ACC112 (cell line): ENCODE measurements at regions not wholly inside any gene's neighbourhood (a gene's known extent, or its start where the extent isn't known, plus 50 kb on each side); places are given as distances from the start of the nearest gene placed in this dataset.

Experiments
- H2AFZ ChIP-seq: fragments of 200-600 bp; sonication (generic); one replicate; pipeline ENCODE4 v1.6.0; 2017; ENCODE audit warnings: antibody characterized with exemption, low read length; ENCODE audit not compliant: unreplicated experiment
- H3K27ac ChIP-seq: fragments of 200-600 bp; sonication (generic); 2 replicates; pipeline ENCODE4 v1.5.1; 2014; ENCODE audit warnings: low read depth, mild to moderate bottlenecking, antibody characterized with exemption, low read length, moderate library complexity
- H3K27me3 ChIP-seq: fragments of 200-600 bp; sonication (generic); 2 replicates; pipeline ENCODE4 v1.6.1; 2014; ENCODE audit warnings: mild to moderate bottlenecking, antibody characterized with exemption, low read length, moderate library complexity, mixed read lengths; ENCODE audit not compliant: insufficient read depth
- H3K36me3 ChIP-seq: fragments of 200-600 bp; sonication (generic); 2 replicates; pipeline ENCODE4 v1.6.1; 2016; ENCODE audit warnings: mild to moderate bottlenecking, antibody characterized with exemption, low read length, moderate library complexity, mixed read lengths; ENCODE audit not compliant: insufficient read depth
- H3K4me1 ChIP-seq: fragments of 200-600 bp; sonication (generic); one replicate; pipeline ENCODE4 v1.6.1; 2016; ENCODE audit warnings: low read length, mixed read lengths; ENCODE audit not compliant: insufficient read depth, unreplicated experiment, control insufficient read depth
- H3K4me3 ChIP-seq: fragments of 200-600 bp; sonication (generic); 2 replicates; pipeline ENCODE4 v1.5.1; 2014; ENCODE audit warnings: mild to moderate bottlenecking, low read depth, low read length
- H3K79me2 ChIP-seq: fragments of 200-600 bp; sonication (generic); one replicate; pipeline ENCODE4 v1.6.0; 2016; ENCODE audit warnings: low read length; ENCODE audit not compliant: control insufficient read depth, unreplicated experiment, insufficient read depth

GRCh38 chr9:117775591-117775990, 71.4 kb downstream of the TLR4 start:
- peaks cover 11% of the 10 kb centered on the region for H3K4me1 ChIP-seq
- H3K79me2 ChIP-seq: no peaks in the 10 kb centered on the region
- H3K27me3 ChIP-seq: no peaks in the 10 kb centered on the region
- no peak overlapping the region for H3K4me3 ChIP-seq
- no peaks in the 10 kb centered on the region for H3K36me3 ChIP-seq
- no peak overlapping the region for H2AFZ ChIP-seq
- no peak overlapping the region for H3K27ac ChIP-seq

GRCh38 chr9:117777823-117778222, 73.6 kb downstream of the TLR4 start:
- peaks cover 19% of the 10 kb centered on the region for H3K4me1 ChIP-seq
- no peak overlapping the region for H2AFZ ChIP-seq
- H3K79me2 ChIP-seq: no peaks in the 10 kb centered on the region
- H3K27ac ChIP-seq: no peak overlapping the region
- no peaks in the 10 kb centered on the region for H3K27me3 ChIP-seq
- H3K36me3 ChIP-seq: no peaks in the 10 kb centered on the region
- H3K4me3 ChIP-seq: no peak overlapping the region

GRCh38 chr9:117779760-117780159, 75.6 kb downstream of the TLR4 start:
- H3K4me1 ChIP-seq: peaks cover 21% of the 10 kb centered on the region
- H3K4me3 ChIP-seq: no peak overlapping the region
- no peaks in the 10 kb centered on the region for H3K79me2 ChIP-seq
- H3K27ac ChIP-seq: no peak overlapping the region
- no peaks in the 10 kb centered on the region for H3K27me3 ChIP-seq
- H3K36me3 ChIP-seq: no peaks in the 10 kb centered on the region
- H2AFZ ChIP-seq: no peak overlapping the region

GRCh38 chr9:117782931-117783788, 79.0 kb downstream of the TLR4 start:
- Histone ChIP-seq H3K4me1 (peaks cover 21% of the 10 kb centered on the region), H3K36me3 (no peaks in the 10 kb centered on the region), H3K4me3 (peak overlapping the region; percentile 80), H3K79me2 (no peaks in the 10 kb centered on the region), H3K27ac (peak overlapping the region; percentile 70), H3K27me3 (no peaks in the 10 kb centered on the region), H2AFZ (peak overlapping the region; percentile 82)

- H3K4me1 ChIP-seq: peaks cover 20% of the 10 kb centered on the region
- H3K4me3 ChIP-seq: peak overlapping the region; percentile 80
- H3K79me2 ChIP-seq: no peaks in the 10 kb centered on the region
- no peaks in the 10 kb centered on the region for H3K36me3 ChIP-seq
- no peak overlapping the region; the same call in 1 of the 2 replicates for H3K27ac ChIP-seq
- peak overlapping the region; percentile 82 for H2AFZ ChIP-seq
- H3K27me3 ChIP-seq: no peaks in the 10 kb centered on the region
Observed at GRCh38 chr9:117783828-117784227, 79.6 kb downstream of the TLR4 start.

GRCh38 chr9:117784996-117785395, 80.8 kb downstream of the TLR4 start:
- Histone ChIP-seq H3K79me2 (no peaks in the 10 kb centered on the region), H3K4me3 (no peak overlapping the region), H3K27me3 (no peaks in the 10 kb centered on the region), H2AFZ (no peak overlapping the region), H3K27ac (no peak overlapping the region), H3K36me3 (no peaks in the 10 kb centered on the region), H3K4me1 (peaks cover 17% of the 10 kb centered on the region)

- no peaks in the 10 kb centered on the region for H3K36me3 ChIP-seq
Observed at GRCh38 chr9:117787746-117788145, 83.5 kb downstream of the TLR4 start.

GRCh38 chr9:117795271-117795670, 91.1 kb downstream of the TLR4 start:
- Histone ChIP-seq H3K27ac (no peak overlapping the region), H3K27me3 (no peaks in the 10 kb centered on the region), H3K36me3 (no peaks in the 10 kb centered on the region), H2AFZ (no peak overlapping the region), H3K4me1 (peaks cover 20% of the 10 kb centered on the region), H3K4me3 (no peak overlapping the region), H3K79me2 (no peaks in the 10 kb centered on the region)

More at GRCh38 chr9:117787746-117788145, 83.5 kb downstream of the TLR4 start:
- no peaks in the 10 kb centered on the region for H3K27me3 ChIP-seq
- H3K4me3 ChIP-seq: no peak overlapping the region
- H3K27ac ChIP-seq: no peak overlapping the region
- H3K79me2 ChIP-seq: no peaks in the 10 kb centered on the region
- no peak overlapping the region for H2AFZ ChIP-seq
- peaks cover 8% of the 10 kb centered on the region for H3K4me1 ChIP-seq

GRCh38 chr9:117796681-117797080, 92.5 kb downstream of the TLR4 start:
- Histone ChIP-seq H3K27ac (no peak overlapping the region), H2AFZ (no peak overlapping the region), H3K27me3 (no peaks in the 10 kb centered on the region), H3K4me1 (peaks cover 20% of the 10 kb centered on the region), H3K4me3 (no peak overlapping the region), H3K79me2 (no peaks in the 10 kb centered on the region), H3K36me3 (no peaks in the 10 kb centered on the region)

GRCh38 chr9:117800389-117800788, 96.2 kb downstream of the TLR4 start:
- Histone ChIP-seq H3K36me3 (no peaks in the 10 kb centered on the region), H3K79me2 (no peaks in the 10 kb centered on the region), H3K27me3 (no peaks in the 10 kb centered on the region), H2AFZ (no peak overlapping the region), H3K4me3 (no peak overlapping the region), H3K4me1 (peaks cover 14% of the 10 kb centered on the region), H3K27ac (no peak overlapping the region)

GRCh38 chr9:117809751-117810150, 105.5 kb downstream of the TLR4 start:
- Histone ChIP-seq H3K79me2 (no peaks in the 10 kb centered on the region), H3K4me3 (no peak overlapping the region), H3K27me3 (no peaks in the 10 kb centered on the region), H3K36me3 (no peaks in the 10 kb centered on the region), H3K4me1 (no peaks in the 10 kb centered on the region), H2AFZ (no peak overlapping the region), H3K27ac (no peak overlapping the region)
